ENCODE measurements at regions not wholly inside any gene's neighbourhood (a gene's known extent, or its start where the extent isn't known, plus 50 kb on each side); places are given as distances from the start of the nearest gene placed in this dataset.

- WGBS (ENCODE audit: low lambda C conversion rate) = 67% methylated on average over 5 of the region's 5 CpGs
- H3K4me3 ChIP-seq (ENCODE audit: low read depth in 2 of 2, low read length in 1 of 2) = no peak overlapping the region
- no peak for TF ChIP-seq FOSL2 (IDR thresholded peaks at IDR 0.05; ENCODE audit: borderline replicate concordance, low read depth)
- TF ChIP-seq CHD2 (IDR thresholded peaks at IDR 0.05; ENCODE audit: low read length, partially characterized antibody) = no peak
- no peak for TF ChIP-seq SMC3 (IDR thresholded peaks at IDR 0.05; ENCODE audit: low read depth, low read length)
- TF ChIP-seq IRF3 (IDR thresholded peaks at IDR 0.05; ENCODE audit: low read depth, low read length) = no peak
- TF ChIP-seq POLR2AphosphoS5 (IDR thresholded peaks at IDR 0.05; ENCODE audit: low read depth, low read length) = no peak
- TF ChIP-seq RAD21 (IDR thresholded peaks at IDR 0.05; ENCODE audit: low read length) = 0 out of 2 replicates have a peak, but pooled peaks have one; percentile 10
- TF ChIP-seq USF1 (IDR thresholded peaks at IDR 0.05; ENCODE audit: borderline replicate concordance, low read depth) = no peak
- no peak for TF ChIP-seq MAX (IDR thresholded peaks at IDR 0.05; ENCODE audit: low read depth)
- TF ChIP-seq GATA2 (CRISPR knock-in tag; IDR thresholded peaks at IDR 0.05) = no peak
- no peak for TF ChIP-seq TEAD4 (IDR thresholded peaks at IDR 0.05; ENCODE audit: borderline replicate concordance, insufficient read depth)
- TF ChIP-seq CTCF (IDR thresholded peaks at IDR 0.05) = peak; percentile 32; the same call in 1 of the 2 replicates
- no peak for TF ChIP-seq ZBTB33 (IDR thresholded peaks at IDR 0.05; ENCODE audit: borderline replicate concordance, low read depth)
- no peak overlapping the region for H2AFZ ChIP-seq (ENCODE audit: low read depth)
- ChIA-PET CTCF (interaction anchor here (1.1 kb wide), 3 partner anchors 9 to 969 kb away, joined by 3 read pairs; no protein-coding TSS in a partner anchor), POLR2A (no interaction called here)
- H3K27me3 ChIP-seq (ENCODE audit: insufficient read depth) = no peaks in the 10 kb centered on the region
- H3K27ac ChIP-seq (ENCODE audit: low read depth in 2 of 2, low read length in 1 of 2) = no peak overlapping the region
- H3K36me3 ChIP-seq (replicated peaks in 1 of 2; ENCODE audit: control insufficient read depth in 1 of 2, insufficient read depth in 2 of 2, low read length in 1 of 2) = no peaks in the 10 kb centered on the region
- no peaks in the 10 kb centered on the region for H4K20me1 ChIP-seq (ENCODE audit: insufficient read depth)
- H3K4me1 ChIP-seq (ENCODE audit: control insufficient read depth in 1 of 2, insufficient read depth in 2 of 2, low read depth in 1 of 2, low read length in 1 of 2) = no peaks in the 10 kb centered on the region; a peak in 1 of 4 replicates
- H3K9me2 ChIP-seq = no peaks in the 10 kb centered on the region
- peak; percentile 30 for DNase-seq
- no peaks in the 10 kb centered on the region for H3K9me3 ChIP-seq
- no peaks in the 10 kb centered on the region for H3F3A ChIP-seq (replicated peaks; ENCODE audit: insufficient read depth)
- no peak overlapping the region for H3K9ac ChIP-seq
- no peak overlapping the region for H3K4me2 ChIP-seq
- H3K79me2 ChIP-seq (ENCODE audit: insufficient read depth) = no peaks in the 10 kb centered on the region
These were observed 536.7 kb downstream of the SOX2 start for GRCh38 chr3:182248349-182248880.

Data from SK-N-SH (cell line).